ENCODE measurements at regions not wholly inside any gene's neighbourhood (a gene's known extent, or its start where the extent isn't known, plus 50 kb on each side); places are given as distances from the start of the nearest gene placed in this dataset.
"Not testable (repeated sequence)": the region's sequence is repeated elsewhere in the genome, so short reads cannot be mapped to it uniquely, and the experiment has no call there.

DNA sequence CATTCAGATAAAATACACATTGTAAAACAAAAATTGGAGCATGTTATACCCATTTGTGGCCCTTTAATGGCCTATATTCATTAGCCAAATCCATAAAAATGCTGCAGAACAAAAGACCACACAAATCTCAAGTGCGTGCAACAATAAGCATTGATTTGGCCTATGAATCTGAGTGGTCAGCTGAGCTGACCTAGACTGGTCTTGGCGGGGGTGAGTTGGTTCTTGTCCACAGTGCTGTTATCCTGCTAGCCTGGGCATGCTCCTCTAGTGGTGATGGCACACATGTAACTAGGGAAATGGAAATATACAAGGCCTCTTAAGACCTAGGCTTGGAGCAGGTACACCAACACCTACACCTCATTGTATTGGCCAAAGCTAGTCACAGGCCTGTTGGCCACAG lies 122.2 kb upstream of the TBCA start:
- Histone ChIP-seq H3K9me3 (no peaks in the 10 kb centered on the region), H3K27me3 (ENCODE audit: low read depth) (no peaks in the 10 kb centered on the region), H3K4me1 (no peaks in the 10 kb centered on the region), H3K27ac (no peak overlapping the region), H3K36me3 (no peaks in the 10 kb centered on the region), H3K4me3 (no peak overlapping the region)
- no peak for ATAC-seq
- TF ChIP-seq CTCF (IDR thresholded peaks at IDR 0.05): no peak
- DNase-seq: no peak
- intact Hi-C loops (cut with DNase I): no loop called here

DNA sequence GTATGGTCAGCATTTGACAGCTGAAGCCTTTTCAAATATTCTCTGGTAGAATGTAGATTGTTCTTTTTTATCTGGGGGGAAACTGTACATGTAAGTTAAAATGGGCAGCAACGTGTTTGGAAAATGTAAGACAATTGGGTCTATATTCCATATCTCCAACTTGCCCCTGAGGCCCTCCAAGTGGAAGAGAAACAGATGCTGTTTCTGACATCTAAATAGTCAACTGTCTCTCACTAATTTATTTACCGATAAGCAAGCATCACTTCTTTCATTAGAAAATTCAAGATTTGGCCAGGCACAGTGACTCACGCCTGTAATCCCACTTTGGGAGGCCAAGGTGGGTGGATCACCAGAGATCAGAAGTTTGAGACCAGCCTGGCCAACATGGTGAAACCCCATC lies 120.2 kb upstream of the TBCA start:
- TF ChIP-seq CTCF (IDR thresholded peaks at IDR 0.05): no peak
- intact Hi-C loops (cut with DNase I): no loop called here
- ATAC-seq: no peak

DNA sequence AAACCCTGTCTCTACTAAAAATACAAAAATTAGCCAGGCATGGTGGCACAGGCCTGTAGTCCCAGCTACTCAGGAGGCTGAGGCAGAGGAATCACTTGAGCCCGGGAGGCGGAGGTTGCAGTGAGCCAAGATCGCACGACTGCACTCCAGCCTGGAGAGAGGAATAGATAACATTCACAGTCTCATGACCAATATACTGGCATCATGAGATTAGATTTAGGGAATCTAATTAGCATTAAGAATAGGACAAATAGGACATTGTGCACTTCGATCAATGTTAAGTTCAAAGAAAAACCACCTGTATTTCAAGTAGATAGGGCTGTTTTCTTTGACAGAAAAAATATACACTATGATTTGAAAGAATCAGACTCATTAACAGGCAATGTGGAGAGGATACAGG lies 118.0 kb upstream of the TBCA start:
- H3K4me1 ChIP-seq; H3K27ac ChIP-seq; DNase-seq; H3K4me3 ChIP-seq; H3K9me3 ChIP-seq; intact Hi-C loops (cut with DNase I); H3K27me3 ChIP-seq (ENCODE audit: low read depth); H3K36me3 ChIP-seq; ATAC-seq: not testable (repeated sequence)

More for the DNA sequence above, 120.2 kb upstream of the TBCA start:
- DNase-seq: no peak
- Histone ChIP-seq H3K36me3 (no peaks in the 10 kb centered on the region), H3K9me3 (no peaks in the 10 kb centered on the region), H3K4me3 (no peak overlapping the region), H3K27ac (no peak overlapping the region), H3K4me1 (no peaks in the 10 kb centered on the region), H3K27me3 (ENCODE audit: low read depth) (no peaks in the 10 kb centered on the region)

- Histone ChIP-seq H3K27ac (no peak overlapping the region), H3K27me3 (ENCODE audit: low read depth) (no peaks in the 10 kb centered on the region), H3K9me3 (no peaks in the 10 kb centered on the region), H3K36me3 (no peaks in the 10 kb centered on the region), H3K4me3 (no peak overlapping the region), H3K4me1 (no peaks in the 10 kb centered on the region)
- intact Hi-C loops (cut with DNase I): no loop called here
- ATAC-seq (no peak), DNase-seq (no peak)
- TF ChIP-seq CTCF (IDR thresholded peaks at IDR 0.05): no peak
Observed at GRCh38 chr5:77893225-77893860, 117.2 kb upstream of the TBCA start.

DNA sequence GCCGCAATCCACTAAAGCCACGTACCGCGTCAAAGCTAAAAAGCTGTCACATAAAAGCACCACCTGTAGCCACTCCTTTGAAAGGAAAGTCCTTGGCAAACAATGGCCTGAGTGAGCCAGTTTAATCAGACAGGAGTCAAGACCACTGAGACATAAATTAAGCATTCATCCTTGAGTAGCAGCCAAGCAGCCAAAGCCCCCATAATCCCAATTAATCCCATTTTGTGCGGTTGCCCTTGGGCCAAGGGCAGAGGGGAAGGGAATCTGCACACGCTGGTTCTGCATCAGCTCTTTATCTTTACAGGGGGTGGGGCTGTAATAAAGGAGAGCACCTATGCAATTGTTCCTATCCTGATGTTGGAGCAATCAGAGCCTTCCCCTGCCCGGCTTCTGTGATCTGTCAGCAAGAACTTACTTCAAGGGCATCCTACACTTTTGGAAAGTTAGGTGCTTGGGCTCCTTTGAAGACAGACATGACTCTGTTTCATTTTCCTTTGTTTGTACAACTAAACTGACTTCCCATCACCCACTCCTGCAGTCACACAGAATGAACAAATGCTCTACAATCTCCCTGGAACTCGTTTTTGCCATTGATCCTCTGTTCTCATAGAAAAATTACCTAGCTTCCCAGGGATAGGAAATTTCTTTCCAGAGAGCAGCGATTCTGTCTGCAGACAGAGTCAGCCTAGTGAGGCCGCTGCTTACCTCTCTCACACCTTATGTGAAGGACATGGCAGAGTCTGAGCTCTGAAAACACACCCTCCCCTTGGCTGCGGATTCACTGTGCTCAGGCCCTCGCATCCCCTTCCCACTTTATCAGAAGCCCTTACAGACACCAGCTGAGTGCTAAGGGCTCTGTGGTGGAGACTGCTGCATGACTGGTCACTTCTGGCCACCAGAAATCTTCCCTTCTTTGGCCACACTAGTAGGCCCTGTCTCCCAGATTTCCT lies 116.2 kb upstream of the TBCA start:
- Histone ChIP-seq H3K36me3 (no peaks in the 10 kb centered on the region), H3K27ac (no peak overlapping the region), H3K9me3 (no peaks in the 10 kb centered on the region), H3K4me1 (no peaks in the 10 kb centered on the region), H3K4me3 (no peak overlapping the region), H3K27me3 (ENCODE audit: low read depth) (no peaks in the 10 kb centered on the region)
- intact Hi-C loops (cut with DNase I): no loop called here
- no peak for TF ChIP-seq CTCF (IDR thresholded peaks at IDR 0.05)
- no peak for DNase-seq
- ATAC-seq: no peak

- H3K4me3 ChIP-seq: no peak overlapping the region
- DNase-seq: no peak
- no peaks in the 10 kb centered on the region for H3K27me3 ChIP-seq (ENCODE audit: low read depth)
- no peaks in the 10 kb centered on the region for H3K36me3 ChIP-seq
- no peak for TF ChIP-seq CTCF (IDR thresholded peaks at IDR 0.05)
- no peaks in the 10 kb centered on the region for H3K9me3 ChIP-seq
- H3K4me1 ChIP-seq: no peaks in the 10 kb centered on the region
- no peak for ATAC-seq
- intact Hi-C loops (cut with DNase I): no loop called here
- no peak overlapping the region for H3K27ac ChIP-seq
Observed at GRCh38 chr5:77885519-77885918, 109.4 kb upstream of the TBCA start.
